ENCODE measurements at regions not wholly inside any gene's neighbourhood (a gene's known extent, or its start where the extent isn't known, plus 50 kb on each side); places are given as distances from the start of the nearest gene placed in this dataset.

GRCh38 chr12:60830381-60830780, 1234.6 kb downstream of the SLC16A7 start:
- no peak for ATAC-seq (ENCODE audit: insufficient number of reproducible peaks, low FRiP score, low read depth)
- H3K27me3 ChIP-seq (replicated peaks; ENCODE audit: insufficient read depth), result no peaks in the 10 kb centered on the region
- H3K9me3 ChIP-seq, result no peaks in the 10 kb centered on the region
- no peak for DNase-seq (ENCODE audit: low spot score)
- TF ChIP-seq, protein P1, sequence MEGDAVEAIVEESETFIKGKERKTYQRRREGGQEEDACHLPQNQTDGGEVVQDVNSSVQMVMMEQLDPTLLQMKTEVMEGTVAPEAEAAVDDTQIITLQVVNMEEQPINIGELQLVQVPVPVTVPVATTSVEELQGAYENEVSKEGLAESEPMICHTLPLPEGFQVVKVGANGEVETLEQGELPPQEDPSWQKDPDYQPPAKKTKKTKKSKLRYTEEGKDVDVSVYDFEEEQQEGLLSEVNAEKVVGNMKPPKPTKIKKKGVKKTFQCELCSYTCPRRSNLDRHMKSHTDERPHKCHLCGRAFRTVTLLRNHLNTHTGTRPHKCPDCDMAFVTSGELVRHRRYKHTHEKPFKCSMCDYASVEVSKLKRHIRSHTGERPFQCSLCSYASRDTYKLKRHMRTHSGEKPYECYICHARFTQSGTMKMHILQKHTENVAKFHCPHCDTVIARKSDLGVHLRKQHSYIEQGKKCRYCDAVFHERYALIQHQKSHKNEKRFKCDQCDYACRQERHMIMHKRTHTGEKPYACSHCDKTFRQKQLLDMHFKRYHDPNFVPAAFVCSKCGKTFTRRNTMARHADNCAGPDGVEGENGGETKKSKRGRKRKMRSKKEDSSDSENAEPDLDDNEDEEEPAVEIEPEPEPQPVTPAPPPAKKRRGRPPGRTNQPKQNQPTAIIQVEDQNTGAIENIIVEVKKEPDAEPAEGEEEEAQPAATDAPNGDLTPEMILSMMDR (IDR thresholded peaks at IDR 0.05), result no peak
- no peak overlapping the region for H3K4me3 ChIP-seq
- no peaks in the 10 kb centered on the region for H3K4me1 ChIP-seq (ENCODE audit: control insufficient read depth in 1 of 2, low read depth in 2 of 2)
- H3K27ac ChIP-seq, result no peak overlapping the region
- H3K36me3 ChIP-seq, result no peaks in the 10 kb centered on the region

DNA sequence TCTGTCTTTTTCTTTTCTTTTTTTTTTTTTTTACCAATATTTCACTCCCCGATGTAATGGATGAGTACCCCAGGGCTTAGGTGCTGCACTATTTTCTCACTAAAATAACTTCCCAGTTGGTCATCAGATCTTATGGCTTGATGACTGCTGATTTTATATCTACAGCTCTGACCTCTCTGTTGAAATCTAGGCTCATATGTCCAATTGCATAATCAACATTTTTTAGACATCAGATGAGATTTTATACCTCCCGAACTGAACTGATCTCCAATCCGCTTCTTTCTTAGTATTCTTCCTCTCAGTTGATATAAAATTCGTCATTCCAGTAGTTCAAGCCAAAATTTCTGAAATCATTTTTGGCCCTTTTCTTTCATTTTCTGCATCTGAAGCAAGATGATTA, 1236.5 kb downstream of the SLC16A7 start:
- H3K9me3 ChIP-seq, result no peaks in the 10 kb centered on the region
- no peak overlapping the region for H3K27ac ChIP-seq
- TF ChIP-seq, protein P1 (IDR thresholded peaks at IDR 0.05), result no peak
- H3K36me3 ChIP-seq, result no peaks in the 10 kb centered on the region
- H3K4me3 ChIP-seq, result no peak overlapping the region
- H3K27me3 ChIP-seq (replicated peaks; ENCODE audit: insufficient read depth), result no peaks in the 10 kb centered on the region
- no peak for DNase-seq (ENCODE audit: low spot score)
- ATAC-seq (ENCODE audit: insufficient number of reproducible peaks, low FRiP score, low read depth), result no peak
- H3K4me1 ChIP-seq (ENCODE audit: control insufficient read depth in 1 of 2, low read depth in 2 of 2), result no peaks in the 10 kb centered on the region

DNA sequence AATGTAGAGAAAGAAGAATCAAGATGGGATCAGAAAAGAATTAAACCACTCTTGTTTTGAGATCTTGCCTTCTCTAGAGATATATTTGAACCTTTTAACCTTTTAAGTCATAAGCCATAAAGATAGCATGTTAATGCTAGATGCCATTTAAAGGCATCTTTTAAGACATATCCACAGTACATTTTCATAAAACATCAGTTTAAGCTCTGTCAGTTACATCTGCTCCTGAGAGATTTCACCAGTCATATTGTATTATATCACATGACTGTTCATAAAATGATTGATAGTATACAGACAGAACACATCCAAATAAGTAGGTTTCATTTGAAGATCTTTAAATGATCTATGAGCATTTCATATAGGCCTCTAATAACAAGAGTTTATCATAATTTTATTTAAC, 1238.5 kb downstream of the SLC16A7 start:
- no peaks in the 10 kb centered on the region for H3K27me3 ChIP-seq (replicated peaks; ENCODE audit: insufficient read depth)
- no peak overlapping the region for H3K4me3 ChIP-seq
- TF ChIP-seq, protein P1 (IDR thresholded peaks at IDR 0.05), result no peak
- no peaks in the 10 kb centered on the region for H3K9me3 ChIP-seq
- DNase-seq (ENCODE audit: low spot score) (no peak), ATAC-seq (ENCODE audit: insufficient number of reproducible peaks, low FRiP score, low read depth) (no peak)
- no peaks in the 10 kb centered on the region for H3K36me3 ChIP-seq
- H3K27ac ChIP-seq, result no peak overlapping the region
- H3K4me1 ChIP-seq (ENCODE audit: control insufficient read depth in 1 of 2, low read depth in 2 of 2), result no peaks in the 10 kb centered on the region

- Histone ChIP-seq H3K27ac (no peak overlapping the region), H3K27me3 (replicated peaks; ENCODE audit: insufficient read depth) (no peaks in the 10 kb centered on the region), H3K4me1 (ENCODE audit: control insufficient read depth in 1 of 2, low read depth in 2 of 2) (no peaks in the 10 kb centered on the region), H3K4me3 (no peak overlapping the region), H3K9me3 (no peaks in the 10 kb centered on the region), H3K36me3 (no peaks in the 10 kb centered on the region)
- no peak for DNase-seq (ENCODE audit: low spot score)
- TF ChIP-seq, protein P1 (IDR thresholded peaks at IDR 0.05), result no peak
- no peak for ATAC-seq (ENCODE audit: insufficient number of reproducible peaks, low FRiP score, low read depth)
These were observed 1239.0 kb downstream of the SLC16A7 start for GRCh38 chr12:60834806-60835205.

- H3K27me3 ChIP-seq (replicated peaks; ENCODE audit: insufficient read depth), result no peaks in the 10 kb centered on the region
- no peak overlapping the region for H3K27ac ChIP-seq
- H3K4me1 ChIP-seq (ENCODE audit: control insufficient read depth in 1 of 2, low read depth in 2 of 2), result no peaks in the 10 kb centered on the region
- no peak overlapping the region for H3K4me3 ChIP-seq
- no peak for ATAC-seq (ENCODE audit: insufficient number of reproducible peaks, low FRiP score, low read depth)
- TF ChIP-seq, protein P1 (IDR thresholded peaks at IDR 0.05), result no peak
- H3K36me3 ChIP-seq, result no peaks in the 10 kb centered on the region
- H3K9me3 ChIP-seq, result no peaks in the 10 kb centered on the region
- no peak for DNase-seq (ENCODE audit: low spot score)
These were observed 1240.8 kb downstream of the SLC16A7 start for GRCh38 chr12:60836651-60837050.

Data from thoracic aorta (tissue), 2 donors.